SU-DHL-6 (cell line): ENCODE measurements at regions not wholly inside any gene's neighbourhood (a gene's known extent, or its start where the extent isn't known, plus 50 kb on each side); places are given as distances from the start of the nearest gene placed in this dataset.

Experiments used
- H2AFZ ChIP-seq: fragments of 200-600 bp; sonication (generic); 2 replicates; pipeline ENCODE4 v1.6.1; 2014; ENCODE audit warnings: low read depth, mild to moderate bottlenecking, moderate library complexity, mixed read lengths, antibody characterized with exemption, low read length; ENCODE audit not compliant: severe bottlenecking
- H3F3A ChIP-seq: fragments of 200-600 bp; shearing (Covaris generic); 2 replicates; pipeline ENCODE4 v1.6.0; 2016; ENCODE audit warnings: antibody characterized with exemption, mild to moderate bottlenecking; ENCODE audit not compliant: insufficient read depth
- H3K27ac ChIP-seq: fragments of 200-600 bp; sonication (generic); 2 replicates; pipeline ENCODE4 v1.5.1; 2016; ENCODE audit warnings: low read depth, mild to moderate bottlenecking, low read length, moderate library complexity, mixed read lengths
- H3K27me3 ChIP-seq: fragments of 200-600 bp; sonication (generic), shearing (Covaris generic); 2 replicates; pipeline ENCODE4 v1.6.0; 2014; ENCODE audit warnings: mild to moderate bottlenecking, low read length
- H3K36me3 ChIP-seq: fragments of 200-600 bp; sonication (generic); 2 replicates; pipeline ENCODE4 v1.6.1; 2014; ENCODE audit warnings: mild to moderate bottlenecking, low read length, mixed read lengths
- H3K4me2 ChIP-seq: fragments of 300-600, 200-600 bp; shearing (Covaris generic), sonication (generic); 2 replicates; pipeline ENCODE4 v1.6.0; 2014; ENCODE audit warnings: low read length, low read depth, mild to moderate bottlenecking; ENCODE audit not compliant: poor library complexity, severe bottlenecking
- H3K4me3 ChIP-seq: fragments of 200-600 bp; sonication (generic); 2 replicates; pipeline ENCODE4 v1.5.1; 2014; ENCODE audit warnings: antibody characterized with exemption, low read length, mild to moderate bottlenecking, mixed read lengths; ENCODE audit not compliant: insufficient read depth, poor library complexity, severe bottlenecking
- H3K79me2 ChIP-seq: fragments of 200-600 bp; sonication (generic); 2 replicates; pipeline ENCODE4 v1.6.1; 2014; ENCODE audit warnings: mild to moderate bottlenecking, low read length, moderate library complexity; ENCODE audit not compliant: insufficient read depth
- H3K9ac ChIP-seq: fragments of 200-600 bp; sonication (generic); 2 replicates; pipeline ENCODE4 v1.7.0; 2014; ENCODE audit warnings: mild to moderate bottlenecking, low read length
- H3K9me2 ChIP-seq: fragments of 200-600 bp; sonication (generic); replicated peaks from 2 replicates; pipeline ENCODE4 v1.6.1; 2014; ENCODE audit warnings: low read length; ENCODE audit not compliant: insufficient read depth
- H3K9me3 ChIP-seq: fragments of 200-600 bp; sonication (generic); 2 replicates; pipeline ENCODE4 v1.6.1; 2014; ENCODE audit warnings: low read length, mixed read lengths; ENCODE audit not compliant: insufficient read depth
- H4K20me1 ChIP-seq: fragments of 200-600 bp; sonication (generic); 2 replicates; pipeline ENCODE4 v1.6.1; 2014; ENCODE audit warnings: low read depth, mild to moderate bottlenecking, antibody characterized with exemption, low read length, moderate library complexity, mixed read lengths
- EZH2phosphoT487 ChIP-seq: fragments of 200-600 bp; sonication (generic), shearing (Covaris generic); conservative IDR thresholded peaks from 2 replicates; pipeline ENCODE4 v1.6.1; 2018; ENCODE audit warnings: mild to moderate bottlenecking, antibody characterized with exemption, low read length, moderate library complexity, mixed read lengths
- TF ChIP-seq, protein P1 (sequence below): fragments of 200-600 bp; sonication (generic); IDR thresholded peaks from one replicate; pipeline ENCODE4 v1.5.1; 2017; ENCODE audit warnings: antibody characterized with exemption, mild to moderate bottlenecking, low read length, moderate library complexity; ENCODE audit not compliant: insufficient read depth, poor library complexity, severe bottlenecking

DNA sequence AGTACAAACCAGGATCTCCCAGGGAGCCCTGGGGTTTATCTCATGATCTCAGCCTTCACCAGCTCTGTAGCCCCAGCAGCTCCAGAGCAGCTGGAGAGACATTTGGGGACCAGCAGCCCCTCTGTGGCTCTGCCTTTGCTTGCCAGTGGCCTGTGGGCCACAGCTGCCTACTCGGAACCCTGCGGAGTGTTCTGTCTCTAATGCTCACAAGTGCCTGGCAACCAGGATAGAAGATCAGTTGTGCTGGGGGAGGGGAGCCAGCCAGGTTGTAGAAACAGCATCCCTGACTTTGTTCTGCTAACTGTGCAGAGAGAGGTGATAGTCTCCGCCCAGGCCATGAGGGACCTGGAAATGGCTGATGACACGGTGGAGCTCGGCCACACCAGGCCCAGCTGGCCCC, 50.9 kb upstream of the KCNJ15 start:
- Histone ChIP-seq H3K27ac (no peak overlapping the region), H3K9me2 (no peaks in the 10 kb centered on the region), H3K9me3 (no peaks in the 10 kb centered on the region), H4K20me1 (no peaks in the 10 kb centered on the region), H3K36me3 (no peaks in the 10 kb centered on the region), H3K9ac (no peak overlapping the region), H2AFZ (no peak overlapping the region), H3K4me3 (no peak overlapping the region), H3K27me3 (no peaks in the 10 kb centered on the region), H3K79me2 (no peaks in the 10 kb centered on the region), H3K4me2 (no peak overlapping the region), H3F3A (no peaks in the 10 kb centered on the region)
- TF ChIP-seq EZH2phosphoT487, result no peak
- TF ChIP-seq, protein P1, sequence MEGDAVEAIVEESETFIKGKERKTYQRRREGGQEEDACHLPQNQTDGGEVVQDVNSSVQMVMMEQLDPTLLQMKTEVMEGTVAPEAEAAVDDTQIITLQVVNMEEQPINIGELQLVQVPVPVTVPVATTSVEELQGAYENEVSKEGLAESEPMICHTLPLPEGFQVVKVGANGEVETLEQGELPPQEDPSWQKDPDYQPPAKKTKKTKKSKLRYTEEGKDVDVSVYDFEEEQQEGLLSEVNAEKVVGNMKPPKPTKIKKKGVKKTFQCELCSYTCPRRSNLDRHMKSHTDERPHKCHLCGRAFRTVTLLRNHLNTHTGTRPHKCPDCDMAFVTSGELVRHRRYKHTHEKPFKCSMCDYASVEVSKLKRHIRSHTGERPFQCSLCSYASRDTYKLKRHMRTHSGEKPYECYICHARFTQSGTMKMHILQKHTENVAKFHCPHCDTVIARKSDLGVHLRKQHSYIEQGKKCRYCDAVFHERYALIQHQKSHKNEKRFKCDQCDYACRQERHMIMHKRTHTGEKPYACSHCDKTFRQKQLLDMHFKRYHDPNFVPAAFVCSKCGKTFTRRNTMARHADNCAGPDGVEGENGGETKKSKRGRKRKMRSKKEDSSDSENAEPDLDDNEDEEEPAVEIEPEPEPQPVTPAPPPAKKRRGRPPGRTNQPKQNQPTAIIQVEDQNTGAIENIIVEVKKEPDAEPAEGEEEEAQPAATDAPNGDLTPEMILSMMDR, result no peak

DNA sequence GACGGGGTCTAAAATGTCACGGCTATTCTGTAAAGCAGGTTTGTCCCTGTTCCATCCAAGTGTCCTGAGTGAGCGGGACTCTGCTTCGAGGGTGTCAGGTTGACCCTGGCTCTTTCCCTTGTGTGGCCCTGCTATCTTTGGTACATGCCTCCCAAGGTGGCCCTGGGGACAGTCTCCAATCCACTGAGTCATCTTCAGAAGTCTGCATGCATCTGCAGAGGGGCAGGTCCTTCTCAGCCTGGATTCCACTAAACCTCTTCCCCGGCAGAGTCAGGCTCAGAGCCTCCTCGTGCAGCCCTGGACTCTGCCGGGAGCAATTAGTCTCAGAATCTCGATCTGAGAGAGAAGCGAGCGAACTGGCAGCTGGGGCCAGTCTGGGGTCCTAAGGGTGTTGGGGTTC, 50.1 kb upstream of the KCNJ15 start:
- H2AFZ ChIP-seq, result no peak overlapping the region
- no peaks in the 10 kb centered on the region for H3K27me3 ChIP-seq
- no peaks in the 10 kb centered on the region for H3K9me3 ChIP-seq
- no peaks in the 10 kb centered on the region for H3K79me2 ChIP-seq
- no peaks in the 10 kb centered on the region for H4K20me1 ChIP-seq
- no peaks in the 10 kb centered on the region for H3F3A ChIP-seq
- no peak overlapping the region for H3K9ac ChIP-seq
- no peak overlapping the region for H3K27ac ChIP-seq
- TF ChIP-seq EZH2phosphoT487, result no peak
- TF ChIP-seq, protein P1, result no peak
- no peaks in the 10 kb centered on the region for H3K36me3 ChIP-seq
- H3K4me2 ChIP-seq, result no peak overlapping the region
- no peaks in the 10 kb centered on the region for H3K9me2 ChIP-seq
- H3K4me3 ChIP-seq, result no peak overlapping the region
